ENCODE measurements at regions not wholly inside any gene's neighbourhood (a gene's known extent, or its start where the extent isn't known, plus 50 kb on each side); places are given as distances from the start of the nearest gene placed in this dataset.

DNA sequence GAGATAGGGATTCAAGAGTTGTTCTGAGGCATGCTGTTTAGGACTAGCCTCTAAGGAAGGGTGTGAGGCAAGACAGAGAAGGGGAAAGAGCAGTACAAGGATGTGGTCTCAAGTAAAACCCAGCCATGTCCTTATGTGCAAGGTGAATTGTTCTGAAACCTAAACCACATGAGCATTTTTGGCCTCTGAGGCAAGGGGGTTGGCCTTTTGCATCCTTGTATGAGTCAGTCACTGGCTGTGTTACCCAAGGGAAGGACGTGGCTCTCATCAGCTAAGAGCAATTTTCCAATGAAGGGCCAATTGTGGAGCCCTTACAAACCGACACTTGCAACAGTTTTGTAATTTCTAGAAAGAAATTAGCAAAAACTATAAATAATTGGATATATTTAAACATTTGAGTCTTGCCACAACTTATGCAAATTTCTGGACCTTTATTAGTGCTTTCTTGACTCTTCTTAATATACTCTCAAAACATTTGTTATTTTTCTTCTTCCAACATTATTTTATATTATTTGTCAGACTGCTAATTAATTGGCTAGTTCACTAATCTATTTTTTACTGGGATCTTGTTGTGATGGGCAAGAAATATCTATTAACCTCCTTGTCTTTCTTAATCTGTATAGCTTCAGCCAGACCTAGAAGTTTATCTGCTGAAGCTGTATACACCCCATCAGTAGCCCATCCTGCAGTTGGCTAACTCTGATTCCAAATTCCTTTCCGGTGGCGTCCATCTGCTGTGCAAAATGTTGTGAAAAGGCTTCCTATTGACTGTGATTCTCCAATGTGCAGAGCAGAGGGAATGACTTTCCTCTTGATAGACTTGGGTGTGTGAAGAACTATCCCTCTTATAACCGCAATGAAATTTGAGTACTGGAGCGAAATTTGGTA lies 97.7 kb upstream of the P2RY1 start:
- TF ChIP-seq, protein P1, sequence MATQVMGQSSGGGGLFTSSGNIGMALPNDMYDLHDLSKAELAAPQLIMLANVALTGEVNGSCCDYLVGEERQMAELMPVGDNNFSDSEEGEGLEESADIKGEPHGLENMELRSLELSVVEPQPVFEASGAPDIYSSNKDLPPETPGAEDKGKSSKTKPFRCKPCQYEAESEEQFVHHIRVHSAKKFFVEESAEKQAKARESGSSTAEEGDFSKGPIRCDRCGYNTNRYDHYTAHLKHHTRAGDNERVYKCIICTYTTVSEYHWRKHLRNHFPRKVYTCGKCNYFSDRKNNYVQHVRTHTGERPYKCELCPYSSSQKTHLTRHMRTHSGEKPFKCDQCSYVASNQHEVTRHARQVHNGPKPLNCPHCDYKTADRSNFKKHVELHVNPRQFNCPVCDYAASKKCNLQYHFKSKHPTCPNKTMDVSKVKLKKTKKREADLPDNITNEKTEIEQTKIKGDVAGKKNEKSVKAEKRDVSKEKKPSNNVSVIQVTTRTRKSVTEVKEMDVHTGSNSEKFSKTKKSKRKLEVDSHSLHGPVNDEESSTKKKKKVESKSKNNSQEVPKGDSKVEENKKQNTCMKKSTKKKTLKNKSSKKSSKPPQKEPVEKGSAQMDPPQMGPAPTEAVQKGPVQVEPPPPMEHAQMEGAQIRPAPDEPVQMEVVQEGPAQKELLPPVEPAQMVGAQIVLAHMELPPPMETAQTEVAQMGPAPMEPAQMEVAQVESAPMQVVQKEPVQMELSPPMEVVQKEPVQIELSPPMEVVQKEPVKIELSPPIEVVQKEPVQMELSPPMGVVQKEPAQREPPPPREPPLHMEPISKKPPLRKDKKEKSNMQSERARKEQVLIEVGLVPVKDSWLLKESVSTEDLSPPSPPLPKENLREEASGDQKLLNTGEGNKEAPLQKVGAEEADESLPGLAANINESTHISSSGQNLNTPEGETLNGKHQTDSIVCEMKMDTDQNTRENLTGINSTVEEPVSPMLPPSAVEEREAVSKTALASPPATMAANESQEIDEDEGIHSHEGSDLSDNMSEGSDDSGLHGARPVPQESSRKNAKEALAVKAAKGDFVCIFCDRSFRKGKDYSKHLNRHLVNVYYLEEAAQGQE (IDR thresholded peaks at IDR 0.05; ENCODE audit: low read depth): no peak
- no peak for TF ChIP-seq TCF12 (IDR thresholded peaks at IDR 0.05; ENCODE audit: low read depth)
- TF ChIP-seq EP300 (IDR thresholded peaks at IDR 0.05; ENCODE audit: borderline replicate concordance): no peak
